ENCODE measurements at regions not wholly inside any gene's neighbourhood (a gene's known extent, or its start where the extent isn't known, plus 50 kb on each side); places are given as distances from the start of the nearest gene placed in this dataset.
"Not testable (repeated sequence)": the region's sequence is repeated elsewhere in the genome, so short reads cannot be mapped to it uniquely, and the experiment has no call there.

DNA sequence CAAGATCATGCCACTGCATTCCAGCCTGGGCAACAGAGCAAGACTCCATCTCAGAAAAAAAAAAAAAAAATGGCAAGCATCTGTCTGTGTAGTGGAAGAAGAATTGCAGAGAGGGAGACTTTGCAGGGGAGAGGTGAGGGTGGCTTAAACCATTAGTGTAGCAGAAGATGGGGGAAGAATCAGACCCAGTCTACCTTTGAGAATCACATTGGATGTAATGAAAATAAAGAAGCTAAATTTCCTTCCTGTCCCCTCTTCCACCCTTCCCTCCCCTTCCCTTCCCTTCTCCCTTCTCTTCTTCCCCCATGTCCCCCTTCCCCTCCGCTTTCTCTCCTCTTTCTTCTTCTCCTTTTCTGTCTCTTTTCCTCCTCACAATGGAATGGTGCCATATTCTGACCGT, 180.8 kb upstream of the SVIL start:
- Histone ChIP-seq H3K27me3 (ENCODE audit: control insufficient read depth in 1 of 2, insufficient read depth in 2 of 2, low read length in 2 of 2) (no peaks in the 10 kb centered on the region), H3K9me3 (ENCODE audit: low read length) (no peaks in the 10 kb centered on the region), H3K4me3 (ENCODE audit: low read depth in 1 of 2, low read length in 2 of 2) (no peak overlapping the region), H3K4me1 (ENCODE audit: insufficient read depth, low read length) (peaks cover 42% of the 10 kb centered on the region), H3K27ac (ENCODE audit: low read depth, low read length) (peak overlapping the region; percentile 77), H3K36me3 (ENCODE audit: insufficient read depth, low read length) (no peaks in the 10 kb centered on the region), H3K9ac (ENCODE audit: low read length) (peak overlapping the region; percentile 35)

DNA sequence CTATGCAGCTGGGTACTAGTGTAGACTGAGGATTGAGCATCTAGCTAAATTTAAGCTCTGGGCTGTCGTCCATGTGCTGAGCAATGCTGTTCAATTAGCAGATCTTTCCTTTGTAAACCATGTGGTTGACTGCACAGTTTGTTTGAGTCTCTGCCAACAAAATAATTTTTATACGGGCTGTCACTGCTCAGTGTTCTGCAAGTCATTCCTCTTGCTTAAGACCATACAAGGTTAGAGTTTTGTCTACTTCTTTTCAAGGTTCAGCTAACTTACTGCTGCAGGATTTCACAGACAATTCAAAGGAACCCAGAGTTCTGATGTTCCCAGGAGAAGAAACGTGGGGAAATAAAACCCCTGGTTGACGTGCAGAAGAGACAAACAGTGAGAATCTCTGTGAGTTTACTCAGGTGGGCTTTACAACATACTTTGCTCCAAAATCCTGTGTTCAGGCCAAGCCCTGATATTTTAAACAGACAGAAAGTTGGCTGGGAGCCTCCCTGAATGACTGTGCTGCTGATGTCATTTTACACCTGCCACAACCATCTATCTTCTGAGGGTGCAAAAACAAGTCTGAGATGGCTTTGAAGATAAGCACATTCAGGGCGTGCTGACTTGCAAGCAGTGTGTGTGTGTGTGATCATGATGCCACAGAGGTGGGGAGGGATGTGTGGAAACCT, 177.1 kb upstream of the SVIL start:
- no peaks in the 10 kb centered on the region for H3K36me3 ChIP-seq (ENCODE audit: insufficient read depth, low read length)
- H3K27me3 ChIP-seq (ENCODE audit: control insufficient read depth in 1 of 2, insufficient read depth in 2 of 2, low read length in 2 of 2), result no peaks in the 10 kb centered on the region
- H3K4me3 ChIP-seq (ENCODE audit: low read depth in 1 of 2, low read length in 2 of 2), result no peak overlapping the region
- H3K4me1 ChIP-seq (ENCODE audit: insufficient read depth, low read length), result peaks cover 51% of the 10 kb centered on the region
- H3K9me3 ChIP-seq (ENCODE audit: low read length), result no peaks in the 10 kb centered on the region
- H3K27ac ChIP-seq (ENCODE audit: low read depth, low read length), result peak overlapping the region; percentile 78
- H3K9ac ChIP-seq (ENCODE audit: low read length), result peak overlapping the region; percentile 66

DNA sequence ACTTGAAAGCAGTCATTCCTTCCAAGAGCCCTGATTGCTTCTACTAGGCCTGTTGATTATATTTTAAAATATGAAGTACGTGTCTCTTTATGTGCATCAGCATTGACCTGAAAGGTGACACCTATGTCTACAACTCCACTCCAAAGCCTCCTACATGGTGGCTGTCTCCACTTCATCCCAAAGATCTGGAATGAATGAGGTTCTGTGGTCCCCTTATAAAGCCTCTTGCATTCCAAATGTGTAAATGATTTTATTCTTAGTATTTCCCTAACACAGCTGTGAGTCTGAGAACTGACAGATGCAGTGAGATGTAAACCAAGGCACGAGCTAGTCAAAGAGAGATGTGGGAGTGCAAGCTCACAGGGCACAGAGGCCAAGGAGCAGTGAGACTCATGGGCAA, 176.0 kb upstream of the SVIL start:
- H3K9ac ChIP-seq (ENCODE audit: low read length), result peak overlapping the region; percentile 18
- H3K27ac ChIP-seq (ENCODE audit: low read depth, low read length), result peak overlapping the region; percentile 72
- H3K4me3 ChIP-seq (ENCODE audit: low read depth in 1 of 2, low read length in 2 of 2), result no peak overlapping the region
- H3K27me3 ChIP-seq (ENCODE audit: control insufficient read depth in 1 of 2, insufficient read depth in 2 of 2, low read length in 2 of 2), result no peaks in the 10 kb centered on the region
- H3K36me3 ChIP-seq (ENCODE audit: insufficient read depth, low read length), result no peaks in the 10 kb centered on the region
- no peaks in the 10 kb centered on the region for H3K9me3 ChIP-seq (ENCODE audit: low read length)
- H3K4me1 ChIP-seq (ENCODE audit: insufficient read depth, low read length), result peaks cover 55% of the 10 kb centered on the region

DNA sequence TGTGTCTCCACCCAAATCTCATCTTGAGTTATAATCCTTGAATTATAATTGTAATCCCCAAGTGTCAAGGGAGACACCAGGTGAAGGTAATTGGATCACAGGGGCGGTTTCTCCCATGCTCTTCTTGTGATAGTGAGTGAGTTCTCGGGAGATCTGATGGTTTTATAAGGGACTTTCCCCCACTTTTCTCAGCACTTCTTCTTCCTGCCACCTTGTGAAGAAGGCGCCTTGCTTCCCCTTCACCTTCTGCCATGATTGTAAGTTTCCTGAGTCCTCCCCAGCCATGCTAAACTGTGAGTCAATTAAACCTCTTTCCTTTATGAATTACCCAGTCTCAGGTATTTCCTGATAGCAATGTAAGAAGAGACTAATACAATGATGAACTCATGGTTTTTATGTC, 175.5 kb upstream of the SVIL start:
- H3K9ac ChIP-seq (ENCODE audit: low read length); H3K4me3 ChIP-seq (ENCODE audit: low read depth in 1 of 2, low read length in 2 of 2); H3K9me3 ChIP-seq (ENCODE audit: low read length); H3K27me3 ChIP-seq (ENCODE audit: control insufficient read depth in 1 of 2, insufficient read depth in 2 of 2, low read length in 2 of 2); H3K36me3 ChIP-seq (ENCODE audit: insufficient read depth, low read length): not testable (repeated sequence)
- peaks cover 57% of the 10 kb centered on the region for H3K4me1 ChIP-seq (ENCODE audit: insufficient read depth, low read length)
- H3K27ac ChIP-seq (ENCODE audit: low read depth, low read length), result peak overlapping the region; percentile 72

DNA sequence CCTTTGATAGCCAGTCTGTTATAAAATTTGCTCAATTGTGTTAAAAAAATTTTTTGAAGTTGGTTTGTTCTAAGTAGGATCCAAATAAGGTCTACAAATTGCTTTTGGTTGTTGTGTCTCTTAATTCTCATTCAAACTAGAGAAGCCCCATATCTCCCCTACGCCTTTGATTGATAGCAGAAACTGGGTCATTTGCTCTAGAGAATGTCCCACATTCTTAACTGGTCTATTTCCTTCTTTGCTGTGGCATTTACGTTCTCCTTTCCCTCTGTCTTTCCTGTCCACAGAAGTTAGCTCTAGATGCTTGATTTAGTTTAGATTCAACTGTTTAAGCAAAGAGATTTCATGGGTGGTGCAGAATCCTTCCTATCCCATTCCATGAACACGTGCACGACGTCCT, 174.6 kb upstream of the SVIL start:
- Histone ChIP-seq H3K4me1 (ENCODE audit: insufficient read depth, low read length) (peaks cover 65% of the 10 kb centered on the region), H3K9me3 (ENCODE audit: low read length) (no peaks in the 10 kb centered on the region), H3K27me3 (ENCODE audit: control insufficient read depth in 1 of 2, insufficient read depth in 2 of 2, low read length in 2 of 2) (no peaks in the 10 kb centered on the region), H3K9ac (ENCODE audit: low read length) (no peak overlapping the region), H3K27ac (ENCODE audit: low read depth, low read length) (no peak overlapping the region), H3K4me3 (ENCODE audit: low read depth in 1 of 2, low read length in 2 of 2) (no peak overlapping the region), H3K36me3 (ENCODE audit: insufficient read depth, low read length) (no peaks in the 10 kb centered on the region)

DNA sequence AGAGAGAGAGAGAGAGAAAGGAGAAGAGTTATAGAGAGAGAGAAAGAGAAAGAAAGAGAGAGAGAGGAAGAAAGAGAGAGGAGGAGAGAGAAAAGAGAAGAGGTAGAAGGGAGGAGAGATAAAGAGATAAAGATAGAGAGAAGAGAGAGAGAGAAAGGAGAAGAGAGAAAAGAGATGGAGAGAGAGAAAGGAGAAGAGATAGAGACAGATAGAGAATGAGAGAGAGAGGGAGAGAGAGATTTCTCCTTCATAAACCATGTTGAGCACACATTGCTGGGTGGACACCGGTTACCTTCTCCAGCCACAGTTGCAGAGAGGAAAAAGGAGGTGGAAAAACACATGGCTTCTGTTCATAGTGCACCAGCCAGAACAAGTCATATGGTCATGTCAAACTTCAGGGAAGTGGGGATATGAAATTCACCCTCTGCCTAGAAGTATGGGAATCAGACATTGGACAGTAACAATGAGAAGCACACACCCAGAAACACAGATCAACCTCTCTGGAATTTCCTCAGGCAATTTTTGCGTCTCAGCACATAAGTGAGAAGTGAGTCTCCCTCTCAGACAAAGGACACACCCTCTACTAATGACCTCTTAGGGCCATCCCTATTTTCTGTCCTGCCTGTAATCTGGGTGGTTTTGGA, 172.5 kb upstream of the SVIL start:
- no peak overlapping the region for H3K9ac ChIP-seq (ENCODE audit: low read length)
- H3K27ac ChIP-seq (ENCODE audit: low read depth, low read length), result no peak overlapping the region

DNA sequence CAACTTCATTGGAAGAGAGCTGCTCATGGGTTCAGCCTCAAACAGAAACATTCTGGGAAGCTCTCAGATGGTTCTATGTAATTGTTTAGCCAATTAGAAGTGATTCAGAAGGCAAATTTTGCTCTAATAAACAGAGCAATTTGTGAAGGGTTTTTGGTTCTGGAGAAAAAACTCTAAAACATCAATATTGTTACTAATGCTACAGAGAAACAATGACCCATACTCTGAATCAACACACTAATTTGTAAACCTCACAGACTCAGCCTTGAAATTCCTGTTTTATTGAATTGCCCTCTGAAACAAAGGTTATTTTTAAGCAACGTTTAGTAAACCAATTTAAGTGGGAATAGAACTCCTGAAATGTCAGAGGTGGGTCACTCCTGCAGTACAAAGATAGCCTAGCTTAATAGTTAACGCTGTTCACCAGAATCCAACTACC, 171.6 kb upstream of the SVIL start:
- H3K9me3 ChIP-seq (ENCODE audit: low read length), result no peaks in the 10 kb centered on the region
- no peak overlapping the region for H3K9ac ChIP-seq (ENCODE audit: low read length)
- no peak overlapping the region for H3K27ac ChIP-seq (ENCODE audit: low read depth, low read length)
- H3K36me3 ChIP-seq (ENCODE audit: insufficient read depth, low read length), result no peaks in the 10 kb centered on the region
- no peak overlapping the region for H3K4me3 ChIP-seq (ENCODE audit: low read depth in 1 of 2, low read length in 2 of 2)
- no peaks in the 10 kb centered on the region for H3K27me3 ChIP-seq (ENCODE audit: control insufficient read depth in 1 of 2, insufficient read depth in 2 of 2, low read length in 2 of 2)
- peaks cover 59% of the 10 kb centered on the region for H3K4me1 ChIP-seq (ENCODE audit: insufficient read depth, low read length)

More for the DNA sequence above, 172.5 kb upstream of the SVIL start:
- no peaks in the 10 kb centered on the region for H3K36me3 ChIP-seq (ENCODE audit: insufficient read depth, low read length)
- H3K9me3 ChIP-seq (ENCODE audit: low read length), result no peaks in the 10 kb centered on the region
- no peak overlapping the region for H3K4me3 ChIP-seq (ENCODE audit: low read depth in 1 of 2, low read length in 2 of 2)
- H3K4me1 ChIP-seq (ENCODE audit: insufficient read depth, low read length), result peaks cover 67% of the 10 kb centered on the region
- H3K27me3 ChIP-seq (ENCODE audit: control insufficient read depth in 1 of 2, insufficient read depth in 2 of 2, low read length in 2 of 2), result no peaks in the 10 kb centered on the region

DNA sequence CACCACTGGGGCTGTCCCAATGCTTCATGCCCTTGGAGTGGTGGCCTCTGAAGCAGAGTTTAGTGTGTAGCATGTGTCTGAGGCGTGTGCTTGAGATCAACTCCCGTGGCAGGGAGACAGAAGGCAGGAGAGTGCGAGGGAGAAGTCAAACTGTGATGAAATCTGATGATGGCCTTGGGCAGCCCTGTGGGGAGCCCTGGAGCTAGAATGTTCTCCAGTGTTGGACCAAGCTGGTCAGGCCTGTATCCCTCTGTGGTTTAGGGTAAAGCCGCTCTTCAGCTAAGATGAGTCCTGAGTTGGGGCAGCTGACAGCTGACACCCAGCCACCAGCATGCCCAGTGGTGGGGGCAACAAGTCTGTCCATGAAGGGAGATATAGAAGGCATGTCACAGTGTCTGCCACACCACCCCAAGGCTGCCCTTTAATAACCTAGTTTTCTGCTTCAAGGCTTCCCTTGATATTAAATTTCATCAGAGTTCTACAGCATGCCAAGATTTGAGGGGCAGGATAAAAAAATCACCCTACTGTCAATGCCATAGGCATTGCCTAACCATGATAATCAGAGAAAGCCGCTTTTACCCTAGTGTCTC, 170.5 kb upstream of the SVIL start:
- no peaks in the 10 kb centered on the region for H3K36me3 ChIP-seq (ENCODE audit: insufficient read depth, low read length)
- H3K9me3 ChIP-seq (ENCODE audit: low read length), result no peaks in the 10 kb centered on the region
- H3K4me1 ChIP-seq (ENCODE audit: insufficient read depth, low read length), result peaks cover 48% of the 10 kb centered on the region
- no peak overlapping the region for H3K9ac ChIP-seq (ENCODE audit: low read length)
- peak overlapping the region; percentile 52 for H3K27ac ChIP-seq (ENCODE audit: low read depth, low read length)
- no peak overlapping the region for H3K4me3 ChIP-seq (ENCODE audit: low read depth in 1 of 2, low read length in 2 of 2)
- H3K27me3 ChIP-seq (ENCODE audit: control insufficient read depth in 1 of 2, insufficient read depth in 2 of 2, low read length in 2 of 2), result no peaks in the 10 kb centered on the region

DNA sequence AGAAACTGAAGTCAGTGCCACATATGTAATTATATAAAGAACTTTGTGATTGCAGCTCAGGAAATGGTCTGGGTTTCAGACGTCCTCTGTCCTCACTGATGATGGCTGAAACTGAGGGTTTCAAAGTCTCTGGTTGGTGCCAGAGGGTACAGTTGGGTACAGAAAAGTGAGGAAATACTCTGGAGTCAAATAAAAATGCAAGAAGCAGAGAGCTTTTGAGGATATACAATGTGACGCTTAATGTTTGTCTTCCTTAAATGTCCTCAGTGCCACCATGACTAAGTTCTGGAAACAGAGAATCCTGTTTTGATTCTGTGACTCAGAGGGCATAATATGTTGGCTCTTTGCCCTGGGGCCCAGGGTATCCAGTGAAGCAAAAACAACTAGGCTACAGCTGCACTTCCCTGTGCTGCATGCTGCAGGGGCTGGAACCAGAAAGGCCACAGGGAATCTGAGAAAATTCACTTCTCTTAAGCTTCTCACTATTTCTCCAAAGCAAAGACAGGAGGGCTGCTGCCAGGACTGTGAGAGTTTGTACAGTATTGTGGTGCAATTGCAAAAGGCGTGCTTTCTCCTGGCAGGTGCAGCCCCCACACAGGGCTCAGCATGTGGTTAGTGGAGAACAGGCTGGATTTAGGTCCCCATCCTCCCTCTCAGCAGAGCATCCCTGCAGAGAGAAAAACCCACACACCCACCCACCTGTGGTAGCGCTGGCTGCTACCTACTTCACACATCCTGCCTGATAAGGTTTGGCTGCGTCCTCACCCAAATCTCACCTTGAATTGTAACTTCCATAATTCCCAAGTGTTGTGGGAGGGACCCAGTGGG, 169.5 kb upstream of the SVIL start:
- H3K27me3 ChIP-seq (ENCODE audit: control insufficient read depth in 1 of 2, insufficient read depth in 2 of 2, low read length in 2 of 2), result no peaks in the 10 kb centered on the region
- H3K4me3 ChIP-seq (ENCODE audit: low read depth in 1 of 2, low read length in 2 of 2), result peak overlapping the region in 1 of 2 donors; percentile 1
- H3K9me3 ChIP-seq (ENCODE audit: low read length), result no peaks in the 10 kb centered on the region
- peak overlapping the region; percentile 41 for H3K27ac ChIP-seq (ENCODE audit: low read depth, low read length)
- no peaks in the 10 kb centered on the region for H3K36me3 ChIP-seq (ENCODE audit: insufficient read depth, low read length)
- H3K9ac ChIP-seq (ENCODE audit: low read length), result no peak overlapping the region
- peaks cover 44% of the 10 kb centered on the region for H3K4me1 ChIP-seq (ENCODE audit: insufficient read depth, low read length)

DNA sequence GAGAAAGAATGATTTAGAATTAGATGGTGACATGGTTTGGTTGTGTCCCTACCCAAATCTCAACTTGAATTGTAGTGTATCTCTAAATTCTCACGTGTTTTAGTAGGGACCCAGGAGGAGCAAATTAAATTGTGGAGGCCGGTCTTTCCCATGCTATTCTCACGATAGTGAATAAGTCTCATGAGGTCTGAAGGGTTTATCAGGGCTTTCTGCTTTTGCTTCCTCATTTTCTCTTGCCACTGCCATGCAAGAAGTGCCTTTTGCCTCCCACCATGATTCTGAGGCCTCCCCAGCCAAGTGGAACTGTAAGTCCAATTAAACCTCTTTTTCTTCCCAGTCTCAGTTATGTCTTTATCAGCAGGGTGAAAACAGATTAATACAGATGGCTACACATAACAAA, 167.4 kb upstream of the SVIL start:
- Histone ChIP-seq H3K9me3 (ENCODE audit: low read length) (no peaks in the 10 kb centered on the region), H3K4me1 (ENCODE audit: insufficient read depth, low read length) (peaks cover 52% of the 10 kb centered on the region), H3K36me3 (ENCODE audit: insufficient read depth, low read length) (no peaks in the 10 kb centered on the region), H3K4me3 (ENCODE audit: low read depth in 1 of 2, low read length in 2 of 2) (no peak overlapping the region), H3K9ac (ENCODE audit: low read length) (no peak overlapping the region), H3K27me3 (ENCODE audit: control insufficient read depth in 1 of 2, insufficient read depth in 2 of 2, low read length in 2 of 2) (no peaks in the 10 kb centered on the region), H3K27ac (ENCODE audit: low read depth, low read length) (no peak overlapping the region)

DNA sequence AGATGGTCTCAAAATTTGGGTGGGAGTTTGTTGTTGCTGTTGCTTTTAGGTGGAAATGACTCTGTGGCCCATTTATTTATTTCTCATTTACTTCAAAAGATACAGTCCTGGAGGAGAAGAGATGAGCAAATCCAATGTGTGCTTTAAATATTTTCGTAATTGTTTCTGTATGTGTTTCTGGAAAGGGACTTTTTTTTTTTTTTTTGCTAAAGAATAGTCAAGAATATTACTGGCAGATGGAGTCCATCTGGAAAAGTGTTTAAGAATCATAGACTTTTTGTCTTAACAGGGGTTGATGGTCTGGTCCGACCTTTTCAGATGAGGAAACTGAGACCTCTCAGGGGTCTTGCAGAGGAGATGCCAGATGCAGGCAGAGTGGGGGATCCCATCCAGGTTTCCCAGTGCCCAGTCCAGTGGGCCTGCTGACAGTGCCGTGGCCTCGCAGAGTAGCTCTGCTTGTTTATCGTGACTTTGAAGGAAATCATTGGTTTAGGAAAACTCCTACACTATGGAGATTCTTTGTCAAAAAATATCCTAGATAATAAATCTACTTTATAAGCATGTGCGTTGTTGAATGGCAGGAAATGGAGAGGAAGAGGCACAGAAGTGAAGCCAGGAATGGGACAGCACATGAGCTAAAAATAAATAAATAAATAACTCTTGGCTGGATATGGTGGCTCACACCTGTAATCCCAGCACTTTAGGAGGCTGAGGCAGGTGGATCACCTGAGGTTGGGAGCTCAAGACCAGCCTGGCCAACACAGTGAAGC, 164.3 kb upstream of the SVIL start:
- no peaks in the 10 kb centered on the region for H3K9me3 ChIP-seq (ENCODE audit: low read length)
- no peak overlapping the region for H3K9ac ChIP-seq (ENCODE audit: low read length)
- no peak overlapping the region for H3K4me3 ChIP-seq (ENCODE audit: low read depth in 1 of 2, low read length in 2 of 2)
- H3K36me3 ChIP-seq (ENCODE audit: insufficient read depth, low read length), result no peaks in the 10 kb centered on the region
- H3K27me3 ChIP-seq (ENCODE audit: control insufficient read depth in 1 of 2, insufficient read depth in 2 of 2, low read length in 2 of 2), result no peaks in the 10 kb centered on the region
- no peak overlapping the region for H3K27ac ChIP-seq (ENCODE audit: low read depth, low read length)
- peaks cover 47% of the 10 kb centered on the region for H3K4me1 ChIP-seq (ENCODE audit: insufficient read depth, low read length)
